SK-N-SH (cell line): ENCODE measurements at regions not wholly inside any gene's neighbourhood (a gene's known extent, or its start where the extent isn't known, plus 50 kb on each side); places are given as distances from the start of the nearest gene placed in this dataset.

Experiments used
- CTCF ChIA-PET: fragments of 300-600, 350-600 bp; formaldehyde crosslinking; extraction: SDS; loops from one replicate; lab custom pipeline; 2021; lab: Yijun Ruan, JAX
- POLR2A ChIA-PET: fragments of 350-600 bp; sonication (Branson Sonifier 250); formaldehyde crosslinking; extraction: SDS; loops from one replicate; lab custom pipeline; 2020; ENCODE audit warnings: antibody characterized with exemption, inconsistent platforms; lab: Yijun Ruan, JAX
- DNase-seq: peaks from one replicate; pipeline ENCODE4 v3.0.0; 2012
- H2AFZ ChIP-seq: fragments of 200-600 bp; sonication (generic); 2 replicates; pipeline ENCODE4 v1.8.1; 2016; ENCODE audit warnings: antibody characterized with exemption, mild to moderate bottlenecking, low read depth
- H3F3A ChIP-seq: fragments of 200-600 bp; sonication (generic); replicated peaks from 2 replicates; pipeline ENCODE3; 2016; ENCODE audit warnings: antibody characterized with exemption, mild to moderate bottlenecking; ENCODE audit not compliant: insufficient read depth
- H3K27ac ChIP-seq, 2 experiments: fragments of 200-500 bp in 1 of 2; fragments of 200-600 bp in 1 of 2; sonication (Bioruptor generic) in 1 of 2; sonication (generic), shearing (Covaris generic) in 1 of 2; 2 replicates each; pipeline versions ENCODE4 v1.5.1 to v1.6.1; 2014 to 2016; ENCODE audit warnings: low read depth in 2 of 2, inconsistent platforms in 1 of 2, low read length in 1 of 2, mild to moderate bottlenecking in 1 of 2, mixed read lengths in 1 of 2
- H3K27me3 ChIP-seq: fragments of 200-600 bp; sonication (generic), shearing (Covaris generic); 2 replicates; pipeline ENCODE4 v1.6.1; 2016; ENCODE audit warnings: mixed run types; ENCODE audit not compliant: insufficient read depth
- H3K36me3 ChIP-seq, 2 experiments: fragments of 200-500 bp in 1 of 2; fragments of 200-600 bp in 1 of 2; sonication (Bioruptor generic) in 1 of 2; sonication (generic) in 1 of 2; replicated peaks in 1 of 2; 2 replicates each; pipeline versions ENCODE3 to v1.5.1; 2014 to 2016; ENCODE audit warnings: low read length in 1 of 2, mild to moderate bottlenecking in 1 of 2; ENCODE audit not compliant: insufficient read depth in 2 of 2, control insufficient read depth in 1 of 2
- H3K4me1 ChIP-seq, 2 experiments: fragments of 200-500 bp in 1 of 2; fragments of 200-600 bp in 1 of 2; sonication (Bioruptor generic) in 1 of 2; sonication (generic), shearing (Covaris generic) in 1 of 2; 2 replicates each; pipeline versions ENCODE4 v1.5.1 to v1.6.1; 2014 to 2016; ENCODE audit warnings: low read depth in 1 of 2, low read length in 1 of 2, mixed run types in 1 of 2; ENCODE audit not compliant: insufficient read depth in 2 of 2, control insufficient read depth in 1 of 2
- H3K4me2 ChIP-seq: fragments of 200-600 bp; sonication (generic), shearing (Covaris generic); 2 replicates; pipeline ENCODE4 v1.6.1; 2017; ENCODE audit warnings: mixed run types
- H3K4me3 ChIP-seq, 2 experiments: fragments of 200-500 bp in 1 of 2; fragments of 200-600 bp in 1 of 2; sonication (Bioruptor generic) in 1 of 2; sonication (generic), shearing (Covaris generic) in 1 of 2; 2 replicates each; pipeline versions ENCODE4 v1.5.1 to v1.8.1; 2014 to 2016; ENCODE audit warnings: low read depth in 2 of 2, inconsistent platforms in 1 of 2, low read length in 1 of 2, mild to moderate bottlenecking in 1 of 2, mixed read lengths in 1 of 2, moderate library complexity in 1 of 2
- H3K79me2 ChIP-seq: fragments of 200-600 bp; sonication (generic); 2 replicates; pipeline ENCODE4 v1.8.1; 2017; ENCODE audit warnings: mild to moderate bottlenecking; ENCODE audit not compliant: insufficient read depth
- H3K9ac ChIP-seq: fragments of 200-600 bp; sonication (generic); 2 replicates; pipeline ENCODE4 v1.6.1; 2017; ENCODE audit warnings: mixed run types
- H3K9me2 ChIP-seq: fragments of 200-600 bp; sonication (generic); 2 replicates; pipeline ENCODE4 v1.6.1; 2017; ENCODE audit warnings: mixed run types
- H3K9me3 ChIP-seq: fragments of 200-600 bp; sonication (generic); 2 replicates; pipeline ENCODE4 v1.6.1; 2017; ENCODE audit warnings: mixed run types, mild to moderate bottlenecking, moderate library complexity
- H4K20me1 ChIP-seq: fragments of 200-600 bp; sonication (generic); 2 replicates; pipeline ENCODE4 v1.6.1; 2017; ENCODE audit warnings: mild to moderate bottlenecking, mixed run types; ENCODE audit not compliant: insufficient read depth
- ELF1 ChIP-seq: IDR thresholded peaks from 2 replicates; pipeline ENCODE4 v1.4.0; 2012
- EP300 ChIP-seq, 2 experiments: IDR thresholded peaks; 2 replicates each; pipeline versions ENCODE4 v1.4.0 to v1.6.1; 2012; ENCODE audit warnings: borderline replicate concordance in 1 of 2, low read depth in 1 of 2, low read length in 1 of 2
- FOXJ3 ChIP-seq: sonication (generic); formaldehyde crosslinking; IDR thresholded peaks from 2 replicates; pipeline ENCODE4 v1.5.1; 2020; ENCODE audit warnings: mild to moderate bottlenecking, missing genetic modification reagents
- GABPA ChIP-seq: IDR thresholded peaks from 2 replicates; pipeline ENCODE4 v1.4.0; 2012; ENCODE audit warnings: low read depth, mild to moderate bottlenecking
- GATA2 ChIP-seq: sonication (generic); formaldehyde crosslinking; IDR thresholded peaks from 2 replicates; pipeline ENCODE4 v1.5.0; 2020; ENCODE audit warnings: mild to moderate bottlenecking, missing genetic modification reagents
- IRF3 ChIP-seq: fragments of 150-350 bp; IDR thresholded peaks from 2 replicates; pipeline ENCODE4 v1.6.1; 2016; ENCODE audit warnings: mild to moderate bottlenecking, low read depth, low read length
- MAX ChIP-seq: IDR thresholded peaks from 2 replicates; pipeline ENCODE4 v1.4.0; 2012; ENCODE audit warnings: low read depth
- MEF2A ChIP-seq: IDR thresholded peaks from 2 replicates; pipeline ENCODE4 v1.4.0; 2012; ENCODE audit warnings: low read depth, borderline replicate concordance
- MXI1 ChIP-seq: IDR thresholded peaks from 2 replicates; pipeline ENCODE4 v1.6.1; 2012; ENCODE audit warnings: mild to moderate bottlenecking, low read depth, low read length, improper control_type of control experiment
- NFIC ChIP-seq: IDR thresholded peaks from 2 replicates; pipeline ENCODE4 v1.4.0; 2012; ENCODE audit warnings: borderline replicate concordance
- PBX3 ChIP-seq: IDR thresholded peaks from 2 replicates; pipeline ENCODE4; 2012
- RAD21 ChIP-seq: IDR thresholded peaks from 2 replicates; pipeline ENCODE4 v1.6.1; 2012; ENCODE audit warnings: mild to moderate bottlenecking, low read length
- RFX5 ChIP-seq: IDR thresholded peaks from 2 replicates; pipeline ENCODE4 v1.6.1; 2012; ENCODE audit warnings: mild to moderate bottlenecking, improper control_type of control experiment, low read length
- RXRA ChIP-seq: IDR thresholded peaks from 2 replicates; pipeline ENCODE4 v1.4.0; 2012; ENCODE audit warnings: low read depth, mild to moderate bottlenecking, borderline replicate concordance
- SIN3A ChIP-seq: IDR thresholded peaks from 2 replicates; pipeline ENCODE4 v1.6.1; 2012; ENCODE audit warnings: low read depth, mild to moderate bottlenecking, low read length, moderate library complexity, borderline replicate concordance
- TAF1 ChIP-seq: IDR thresholded peaks from 2 replicates; pipeline ENCODE4 v1.6.1; 2012; ENCODE audit warnings: low read depth, mild to moderate bottlenecking, low read length, moderate library complexity, borderline replicate concordance
- TCF12 ChIP-seq: IDR thresholded peaks from 2 replicates; pipeline ENCODE4 v1.4.0; 2012
- TEAD4 ChIP-seq: IDR thresholded peaks from 2 replicates; pipeline ENCODE4 v1.4.0; 2012; ENCODE audit warnings: mild to moderate bottlenecking, borderline replicate concordance; ENCODE audit not compliant: insufficient read depth
- USF1 ChIP-seq: IDR thresholded peaks from 2 replicates; pipeline ENCODE4 v1.4.0; 2012; ENCODE audit warnings: low read depth, borderline replicate concordance
- ZBTB33 ChIP-seq: IDR thresholded peaks from 2 replicates; pipeline ENCODE4 v1.4.0; 2012; ENCODE audit warnings: low read depth, borderline replicate concordance
- WGBS: methylation state at CpG from one replicate; pipeline ENCODE4 v1.1.6; 2017; ENCODE audit warnings: low lambda C conversion rate; 5-methylcytosine and 5-hydroxymethylcytosine counted together

GRCh38 chr1:29527314-29528004 lies 291.1 kb downstream of the PTPRU start:
- CTCF ChIA-PET: no interaction called here
- POLR2A ChIA-PET: no interaction called here
- Histone ChIP-seq H4K20me1 (no peaks in the 10 kb centered on the region), H3K9me3 (peaks cover 9% of the 10 kb centered on the region; the same call in 1 of the 2 replicates), H3K4me1 (peaks cover 0 to 12% of the 10 kb centered on the region in 2 experiments; a peak in 1 of 4 replicates), H3K9ac (no peak overlapping the region), H3F3A (no peaks in the 10 kb centered on the region), H3K79me2 (no peaks in the 10 kb centered on the region), H3K9me2 (no peaks in the 10 kb centered on the region), H2AFZ (no peak overlapping the region), H3K27me3 (no peaks in the 10 kb centered on the region), H3K27ac (no peak overlapping the region), H3K4me3 (no peak overlapping the region), H3K4me2 (no peak overlapping the region), H3K36me3 (no peaks in the 10 kb centered on the region)
- no peak for DNase-seq
- TF ChIP-seq SIN3A: no peak
- no peak for TF ChIP-seq EP300 (IDR thresholded peaks at IDR 0.05; ENCODE audit: borderline replicate concordance in 1 of 2, low read depth in 1 of 2, low read length in 1 of 2)
- no peak for TF ChIP-seq RXRA
- TF ChIP-seq ELF1: no peak
- TF ChIP-seq MAX: no peak
- TF ChIP-seq TEAD4: no peak
- no peak for TF ChIP-seq FOXJ3 (CRISPR knock-in tag)
- TF ChIP-seq TCF12: no peak
- no peak for TF ChIP-seq GABPA
- no peak for TF ChIP-seq IRF3
- no peak for TF ChIP-seq MXI1
- no peak for TF ChIP-seq RAD21
- no peak for TF ChIP-seq TAF1
- no peak for TF ChIP-seq RFX5
- TF ChIP-seq PBX3: no peak
- TF ChIP-seq MEF2A: no peak
- no peak for TF ChIP-seq NFIC
- no peak for TF ChIP-seq USF1
- TF ChIP-seq ZBTB33: no peak
- no peak for TF ChIP-seq GATA2
- 29% methylated on average over 3 of the region's 8 CpGs for WGBS
